Gastroesophageal sphincter (tissue), 3 donors: ENCODE measurements at regions not wholly inside any gene's neighbourhood (a gene's known extent, or its start where the extent isn't known, plus 50 kb on each side); places are given as distances from the start of the nearest gene placed in this dataset.

Source experiments
- CTCF ChIP-seq, 4 experiments: fragments of 200-600 bp in 2 of 4; fragments of 450-650 bp in 2 of 4; sonication (generic) in 1 of 4; IDR thresholded peaks; one replicate each; pipeline ENCODE4 v1.5.1; 2017 to 2019; ENCODE audit warnings: antibody characterized with exemption in 4 of 4, mild to moderate bottlenecking in 2 of 4, moderate library complexity in 2 of 4
- EP300 ChIP-seq: sonication (generic); formaldehyde crosslinking; IDR thresholded peaks from one replicate; pipeline ENCODE4 v1.6.1; 2017; ENCODE audit warnings: antibody characterized with exemption, mild to moderate bottlenecking
- POLR2A ChIP-seq, 2 donors: fragments of 450-650 bp; IDR thresholded peaks; one replicate each; pipeline ENCODE4 v1.6.1; 2017; ENCODE audit warnings: antibody characterized with exemption in 2 of 2, mild to moderate bottlenecking in 2 of 2, moderate library complexity in 1 of 2
- POLR2AphosphoS5 ChIP-seq: sonication (generic); formaldehyde crosslinking; IDR thresholded peaks from one replicate; pipeline ENCODE4 v1.6.1; 2017; ENCODE audit warnings: antibody characterized with exemption

- TF ChIP-seq CTCF (IDR thresholded peaks at IDR 0.05) (no peak), POLR2A (IDR thresholded peaks at IDR 0.05) (no peak), POLR2AphosphoS5 (no peak), EP300 (no peak)
These were observed 510.9 kb downstream of the KCNJ18 start for GRCh38 chr17:22203208-22203715.
